K562 (cell line): ENCODE measurements at regions not wholly inside any gene's neighbourhood (a gene's known extent, or its start where the extent isn't known, plus 50 kb on each side); places are given as distances from the start of the nearest gene placed in this dataset.

ENCODE experiments used
- CHCHD3 ChIP-seq: fragments of 250-450 bp; sonication (Bioruptor Pico); IDR thresholded peaks from 2 replicates; pipeline ENCODE4 v2.1.2; 2022; ENCODE audit warnings: mild to moderate bottlenecking
- HDGF ChIP-seq: fragments of 450-650 bp; IDR thresholded peaks from 2 replicates; pipeline ENCODE4 v1.6.1; 2016
- WHSC1 ChIP-seq: IDR thresholded peaks from one replicate; pipeline ENCODE4 v1.6.1; 2012; ENCODE audit warnings: low read length, control low read depth, inconsistent platforms
- XRCC5 ChIP-seq: fragments of 200-400 bp; formaldehyde crosslinking; IDR thresholded peaks from 2 replicates; pipeline ENCODE4 v1.6.1; 2017; ENCODE audit warnings: low read depth, mild to moderate bottlenecking, low read length
- ZNF57 ChIP-seq: fragments of 450-650 bp; formaldehyde crosslinking; IDR thresholded peaks from 2 replicates; pipeline ENCODE4 v1.4.0; 2020; ENCODE audit warnings: mild to moderate bottlenecking, moderate library complexity
- TF ChIP-seq, protein P1 (sequence below), 2 experiments: fragments of 150-350 bp in 1 of 2; IDR thresholded peaks; 2 replicates each; pipeline ENCODE4 v1.6.1; 2012 to 2016; ENCODE audit warnings: low read depth in 2 of 2, low read length in 2 of 2, mild to moderate bottlenecking in 1 of 2, moderate library complexity in 1 of 2
- TF ChIP-seq, protein P2 (sequence below): sonication (generic); IDR thresholded peaks from 2 replicates; pipeline ENCODE4 v1.6.1; 2016
- TF ChIP-seq, protein P3 (sequence below), 3 experiments: IDR thresholded peaks in 2 of 3; conservative IDR thresholded peaks in 1 of 3; 2 replicates each; pipeline ENCODE4 v1.5.1; 2011 to 2012; ENCODE audit warnings: low read length in 3 of 3, mild to moderate bottlenecking in 3 of 3, control low read depth in 2 of 3, improper control_type of control experiment in 1 of 3, inconsistent platforms in 1 of 3, low read depth in 1 of 3, mixed read lengths in 1 of 3, moderate library complexity in 1 of 3; ENCODE audit not compliant: insufficient read depth in 2 of 3

GRCh38 chrX:69362354-69362753 is 141.8 kb upstream of the NALF2 start:
- TF ChIP-seq, protein P1, sequence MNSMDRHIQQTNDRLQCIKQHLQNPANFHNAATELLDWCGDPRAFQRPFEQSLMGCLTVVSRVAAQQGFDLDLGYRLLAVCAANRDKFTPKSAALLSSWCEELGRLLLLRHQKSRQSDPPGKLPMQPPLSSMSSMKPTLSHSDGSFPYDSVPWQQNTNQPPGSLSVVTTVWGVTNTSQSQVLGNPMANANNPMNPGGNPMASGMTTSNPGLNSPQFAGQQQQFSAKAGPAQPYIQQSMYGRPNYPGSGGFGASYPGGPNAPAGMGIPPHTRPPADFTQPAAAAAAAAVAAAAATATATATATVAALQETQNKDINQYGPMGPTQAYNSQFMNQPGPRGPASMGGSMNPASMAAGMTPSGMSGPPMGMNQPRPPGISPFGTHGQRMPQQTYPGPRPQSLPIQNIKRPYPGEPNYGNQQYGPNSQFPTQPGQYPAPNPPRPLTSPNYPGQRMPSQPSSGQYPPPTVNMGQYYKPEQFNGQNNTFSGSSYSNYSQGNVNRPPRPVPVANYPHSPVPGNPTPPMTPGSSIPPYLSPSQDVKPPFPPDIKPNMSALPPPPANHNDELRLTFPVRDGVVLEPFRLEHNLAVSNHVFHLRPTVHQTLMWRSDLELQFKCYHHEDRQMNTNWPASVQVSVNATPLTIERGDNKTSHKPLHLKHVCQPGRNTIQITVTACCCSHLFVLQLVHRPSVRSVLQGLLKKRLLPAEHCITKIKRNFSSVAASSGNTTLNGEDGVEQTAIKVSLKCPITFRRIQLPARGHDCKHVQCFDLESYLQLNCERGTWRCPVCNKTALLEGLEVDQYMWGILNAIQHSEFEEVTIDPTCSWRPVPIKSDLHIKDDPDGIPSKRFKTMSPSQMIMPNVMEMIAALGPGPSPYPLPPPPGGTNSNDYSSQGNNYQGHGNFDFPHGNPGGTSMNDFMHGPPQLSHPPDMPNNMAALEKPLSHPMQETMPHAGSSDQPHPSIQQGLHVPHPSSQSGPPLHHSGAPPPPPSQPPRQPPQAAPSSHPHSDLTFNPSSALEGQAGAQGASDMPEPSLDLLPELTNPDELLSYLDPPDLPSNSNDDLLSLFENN (IDR thresholded peaks at IDR 0.05; ENCODE audit: low read depth in 2 of 2, low read length in 2 of 2), result no peak
- no peak for TF ChIP-seq XRCC5
- no peak for TF ChIP-seq HDGF
- TF ChIP-seq CHCHD3, result no peak
- no peak for TF ChIP-seq ZNF57 (CRISPR knock-in tag)
- TF ChIP-seq, protein P2, sequence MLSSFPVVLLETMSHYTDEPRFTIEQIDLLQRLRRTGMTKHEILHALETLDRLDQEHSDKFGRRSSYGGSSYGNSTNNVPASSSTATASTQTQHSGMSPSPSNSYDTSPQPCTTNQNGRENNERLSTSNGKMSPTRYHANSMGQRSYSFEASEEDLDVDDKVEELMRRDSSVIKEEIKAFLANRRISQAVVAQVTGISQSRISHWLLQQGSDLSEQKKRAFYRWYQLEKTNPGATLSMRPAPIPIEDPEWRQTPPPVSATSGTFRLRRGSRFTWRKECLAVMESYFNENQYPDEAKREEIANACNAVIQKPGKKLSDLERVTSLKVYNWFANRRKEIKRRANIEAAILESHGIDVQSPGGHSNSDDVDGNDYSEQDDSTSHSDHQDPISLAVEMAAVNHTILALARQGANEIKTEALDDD, result no peak
- no peak for TF ChIP-seq WHSC1
- TF ChIP-seq, protein P3, sequence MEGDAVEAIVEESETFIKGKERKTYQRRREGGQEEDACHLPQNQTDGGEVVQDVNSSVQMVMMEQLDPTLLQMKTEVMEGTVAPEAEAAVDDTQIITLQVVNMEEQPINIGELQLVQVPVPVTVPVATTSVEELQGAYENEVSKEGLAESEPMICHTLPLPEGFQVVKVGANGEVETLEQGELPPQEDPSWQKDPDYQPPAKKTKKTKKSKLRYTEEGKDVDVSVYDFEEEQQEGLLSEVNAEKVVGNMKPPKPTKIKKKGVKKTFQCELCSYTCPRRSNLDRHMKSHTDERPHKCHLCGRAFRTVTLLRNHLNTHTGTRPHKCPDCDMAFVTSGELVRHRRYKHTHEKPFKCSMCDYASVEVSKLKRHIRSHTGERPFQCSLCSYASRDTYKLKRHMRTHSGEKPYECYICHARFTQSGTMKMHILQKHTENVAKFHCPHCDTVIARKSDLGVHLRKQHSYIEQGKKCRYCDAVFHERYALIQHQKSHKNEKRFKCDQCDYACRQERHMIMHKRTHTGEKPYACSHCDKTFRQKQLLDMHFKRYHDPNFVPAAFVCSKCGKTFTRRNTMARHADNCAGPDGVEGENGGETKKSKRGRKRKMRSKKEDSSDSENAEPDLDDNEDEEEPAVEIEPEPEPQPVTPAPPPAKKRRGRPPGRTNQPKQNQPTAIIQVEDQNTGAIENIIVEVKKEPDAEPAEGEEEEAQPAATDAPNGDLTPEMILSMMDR (IDR thresholded peaks at IDR 0.05 in 2 of 3, conservative IDR thresholded peaks at IDR 0.05 in 1 of 3; ENCODE audit: insufficient read depth in 2 of 3, low read depth in 1 of 3, low read length in 3 of 3), result no peak
